Glutamatergic neuron (in vitro differentiated cells): ENCODE measurements at regions not wholly inside any gene's neighbourhood (a gene's known extent, or its start where the extent isn't known, plus 50 kb on each side); places are given as distances from the start of the nearest gene placed in this dataset.
"Not testable (repeated sequence)": the region's sequence is repeated elsewhere in the genome, so short reads cannot be mapped to it uniquely, and the experiment has no call there.

Experiments used
- DNase-seq: peaks from one replicate; pipeline ENCODE4 v3.0.0; 2022
- H3K27ac Mint-ChIP-seq: one replicate; pipeline ENCODE4 v1.8.0; 2020; ENCODE audit warnings: mild to moderate bottlenecking, mixed read lengths, inconsistent platforms; ENCODE audit not compliant: unreplicated experiment
- H3K27me3 Mint-ChIP-seq: one replicate; pipeline ENCODE4 v1.8.0; 2020; ENCODE audit warnings: mild to moderate bottlenecking, moderate library complexity, mixed read lengths, inconsistent platforms; ENCODE audit not compliant: unreplicated experiment
- H3K36me3 Mint-ChIP-seq: one replicate; pipeline ENCODE4 v1.8.0; 2020; ENCODE audit warnings: mild to moderate bottlenecking, mixed read lengths, inconsistent platforms; ENCODE audit not compliant: unreplicated experiment
- H3K4me1 Mint-ChIP-seq: one replicate; pipeline ENCODE4 v1.8.0; 2020; ENCODE audit warnings: mild to moderate bottlenecking, low read depth, mixed read lengths, inconsistent platforms; ENCODE audit not compliant: unreplicated experiment
- H3K4me3 Mint-ChIP-seq: one replicate; pipeline ENCODE4 v1.8.0; 2020; ENCODE audit warnings: mild to moderate bottlenecking, mixed read lengths, inconsistent platforms; ENCODE audit not compliant: unreplicated experiment
- H3K9me3 Mint-ChIP-seq: one replicate; pipeline ENCODE4 v1.8.0; 2020; ENCODE audit warnings: mild to moderate bottlenecking, moderate library complexity, mixed read lengths, inconsistent platforms; ENCODE audit not compliant: unreplicated experiment
- TF ChIP-seq, protein P1 (sequence below): fragments of 200-600 bp; sonication (generic); IDR thresholded peaks from one replicate; pipeline ENCODE4 v1.5.0; 2021; ENCODE audit not compliant: partially characterized antibody, unreplicated experiment

DNA sequence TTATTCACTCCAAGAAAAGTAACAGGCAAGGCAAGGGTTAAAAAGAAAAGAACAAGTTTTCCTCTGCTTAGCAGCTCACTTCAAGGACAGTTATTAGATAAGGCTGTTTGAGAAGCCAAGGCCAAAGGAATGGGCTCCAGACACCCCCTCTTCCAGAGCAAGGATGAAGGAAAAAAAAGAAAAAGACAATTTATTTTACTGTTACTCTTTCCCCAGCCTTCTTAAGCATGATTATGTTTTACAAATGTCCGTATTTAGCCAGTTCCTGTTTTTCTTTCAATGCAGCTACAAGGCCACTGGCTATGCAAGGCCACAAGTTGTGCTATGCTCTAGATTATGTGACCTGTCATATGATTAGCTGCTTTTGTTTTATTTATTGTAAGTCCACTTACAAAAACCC lies 106.5 kb upstream of the SIMC1 start:
- no peaks in the 10 kb centered on the region for H3K36me3 Mint-ChIP-seq
- H3K4me1 Mint-ChIP-seq = no peaks in the 10 kb centered on the region
- H3K27me3 Mint-ChIP-seq = peaks cover 9% of the 10 kb centered on the region
- TF ChIP-seq, protein P1, sequence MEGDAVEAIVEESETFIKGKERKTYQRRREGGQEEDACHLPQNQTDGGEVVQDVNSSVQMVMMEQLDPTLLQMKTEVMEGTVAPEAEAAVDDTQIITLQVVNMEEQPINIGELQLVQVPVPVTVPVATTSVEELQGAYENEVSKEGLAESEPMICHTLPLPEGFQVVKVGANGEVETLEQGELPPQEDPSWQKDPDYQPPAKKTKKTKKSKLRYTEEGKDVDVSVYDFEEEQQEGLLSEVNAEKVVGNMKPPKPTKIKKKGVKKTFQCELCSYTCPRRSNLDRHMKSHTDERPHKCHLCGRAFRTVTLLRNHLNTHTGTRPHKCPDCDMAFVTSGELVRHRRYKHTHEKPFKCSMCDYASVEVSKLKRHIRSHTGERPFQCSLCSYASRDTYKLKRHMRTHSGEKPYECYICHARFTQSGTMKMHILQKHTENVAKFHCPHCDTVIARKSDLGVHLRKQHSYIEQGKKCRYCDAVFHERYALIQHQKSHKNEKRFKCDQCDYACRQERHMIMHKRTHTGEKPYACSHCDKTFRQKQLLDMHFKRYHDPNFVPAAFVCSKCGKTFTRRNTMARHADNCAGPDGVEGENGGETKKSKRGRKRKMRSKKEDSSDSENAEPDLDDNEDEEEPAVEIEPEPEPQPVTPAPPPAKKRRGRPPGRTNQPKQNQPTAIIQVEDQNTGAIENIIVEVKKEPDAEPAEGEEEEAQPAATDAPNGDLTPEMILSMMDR = no peak
- no peak overlapping the region for H3K4me3 Mint-ChIP-seq
- no peak for DNase-seq
- no peak overlapping the region for H3K27ac Mint-ChIP-seq
- no peaks in the 10 kb centered on the region for H3K9me3 Mint-ChIP-seq

DNA sequence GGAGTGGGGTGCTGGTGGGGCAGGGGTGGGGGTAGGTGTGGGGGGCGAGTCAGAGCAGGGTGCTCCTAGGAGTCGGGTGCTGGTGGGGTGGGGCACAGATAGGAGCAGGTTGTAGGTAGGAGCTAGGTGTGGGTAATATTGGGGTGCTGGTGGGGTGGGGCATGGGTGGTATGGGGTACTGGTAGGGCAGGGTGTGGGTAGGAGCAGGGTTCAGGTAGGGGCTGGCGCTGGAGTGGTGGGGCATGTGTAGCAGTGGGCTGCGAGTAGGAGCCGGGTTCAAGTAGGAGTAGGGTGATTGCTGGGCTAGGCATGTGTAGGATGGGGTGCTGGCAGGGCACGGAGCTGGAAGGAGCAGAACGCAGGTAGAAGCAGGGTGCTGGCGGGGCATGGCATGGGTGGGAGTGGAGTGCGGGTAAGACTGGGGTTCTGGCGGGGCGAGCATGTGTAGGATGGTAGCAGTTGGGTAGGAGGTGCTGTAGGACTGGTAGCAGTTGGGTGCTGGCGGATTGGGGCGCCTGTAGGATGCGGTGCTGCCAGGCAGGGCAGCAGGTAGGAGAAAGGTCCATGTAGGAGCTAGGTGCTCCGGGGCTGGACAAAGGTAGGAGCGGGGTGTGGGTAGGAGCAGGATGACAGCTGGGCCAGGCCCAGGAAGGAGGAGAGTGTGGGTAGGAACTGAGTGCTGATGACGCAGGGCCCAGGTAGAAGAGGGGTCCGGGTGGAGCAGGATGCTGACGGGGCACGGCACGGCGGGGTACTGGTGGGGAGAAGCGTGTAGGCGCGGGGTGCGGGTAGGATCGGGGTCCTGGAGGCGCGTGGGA lies 105.5 kb upstream of the SIMC1 start:
- Mint-ChIP-seq H3K36me3 (no peaks in the 10 kb centered on the region), H3K9me3 (no peaks in the 10 kb centered on the region), H3K27ac (no peak overlapping the region), H3K27me3 (peaks cover 9% of the 10 kb centered on the region), H3K4me1 (no peaks in the 10 kb centered on the region), H3K4me3 (peak overlapping the region; percentile 63)
- no peak for DNase-seq
- TF ChIP-seq, protein P1 = no peak

DNA sequence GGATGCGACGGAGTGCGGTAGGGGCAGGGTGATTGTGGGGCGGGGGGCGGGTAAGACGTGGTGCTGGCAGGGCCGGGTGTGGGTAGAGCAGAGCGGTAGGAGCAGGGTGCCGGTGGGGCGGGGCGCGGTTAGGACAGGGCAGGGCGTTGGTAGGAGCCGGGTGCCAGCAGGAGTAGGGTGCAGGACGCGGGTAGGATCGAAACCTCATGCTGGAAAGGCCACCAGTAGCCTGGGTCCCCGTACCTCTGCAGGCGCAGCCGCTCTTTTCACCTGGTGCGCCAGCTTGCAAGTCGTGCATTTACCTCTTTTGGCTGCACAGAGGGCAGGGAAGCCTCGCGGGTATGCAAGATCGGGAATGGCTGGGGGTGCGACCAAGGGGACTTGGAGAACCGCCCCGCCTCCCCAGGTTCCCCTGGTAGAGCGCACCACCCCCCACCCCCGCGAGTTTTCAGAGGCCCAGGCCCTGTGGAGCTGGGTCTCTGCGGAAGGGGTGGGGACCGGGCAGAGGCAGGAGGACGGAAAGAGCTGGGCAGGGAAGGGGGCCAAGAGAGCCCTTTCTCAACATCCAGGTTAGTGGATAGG lies 104.8 kb upstream of the SIMC1 start:
- H3K36me3 Mint-ChIP-seq = no peaks in the 10 kb centered on the region
- no peak for DNase-seq
- H3K27ac Mint-ChIP-seq = no peak overlapping the region
- peak overlapping the region; percentile 63 for H3K4me3 Mint-ChIP-seq
- TF ChIP-seq, protein P1 = no peak
- H3K27me3 Mint-ChIP-seq = peaks cover 9% of the 10 kb centered on the region
- H3K4me1 Mint-ChIP-seq = no peaks in the 10 kb centered on the region
- no peaks in the 10 kb centered on the region for H3K9me3 Mint-ChIP-seq

DNA sequence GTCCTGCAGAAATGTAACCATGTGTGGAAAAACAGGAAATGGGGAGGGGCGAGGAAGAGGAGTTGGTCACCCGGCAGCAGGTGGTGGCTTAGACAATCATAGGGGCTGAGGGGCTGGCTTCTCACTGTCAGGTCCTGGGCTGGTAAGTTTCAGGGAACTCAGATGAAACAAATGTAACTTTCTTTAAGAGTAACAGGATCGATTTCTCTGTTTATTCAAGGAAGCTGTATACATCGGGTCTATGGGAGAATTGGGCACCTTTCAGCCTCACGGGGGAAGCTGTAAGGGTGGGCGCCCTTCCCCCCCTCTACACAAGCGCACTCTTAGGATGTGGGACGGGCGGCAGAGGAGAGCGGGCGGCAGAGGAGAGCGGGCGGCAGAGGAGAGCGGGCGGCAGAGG lies 104.3 kb upstream of the SIMC1 start:
- Mint-ChIP-seq H3K9me3 (no peaks in the 10 kb centered on the region), H3K4me1 (no peaks in the 10 kb centered on the region), H3K27me3 (peaks cover 9% of the 10 kb centered on the region), H3K36me3 (no peaks in the 10 kb centered on the region), H3K27ac (no peak overlapping the region), H3K4me3 (no peak overlapping the region)
- no peak for DNase-seq
- TF ChIP-seq, protein P1 = no peak

DNA sequence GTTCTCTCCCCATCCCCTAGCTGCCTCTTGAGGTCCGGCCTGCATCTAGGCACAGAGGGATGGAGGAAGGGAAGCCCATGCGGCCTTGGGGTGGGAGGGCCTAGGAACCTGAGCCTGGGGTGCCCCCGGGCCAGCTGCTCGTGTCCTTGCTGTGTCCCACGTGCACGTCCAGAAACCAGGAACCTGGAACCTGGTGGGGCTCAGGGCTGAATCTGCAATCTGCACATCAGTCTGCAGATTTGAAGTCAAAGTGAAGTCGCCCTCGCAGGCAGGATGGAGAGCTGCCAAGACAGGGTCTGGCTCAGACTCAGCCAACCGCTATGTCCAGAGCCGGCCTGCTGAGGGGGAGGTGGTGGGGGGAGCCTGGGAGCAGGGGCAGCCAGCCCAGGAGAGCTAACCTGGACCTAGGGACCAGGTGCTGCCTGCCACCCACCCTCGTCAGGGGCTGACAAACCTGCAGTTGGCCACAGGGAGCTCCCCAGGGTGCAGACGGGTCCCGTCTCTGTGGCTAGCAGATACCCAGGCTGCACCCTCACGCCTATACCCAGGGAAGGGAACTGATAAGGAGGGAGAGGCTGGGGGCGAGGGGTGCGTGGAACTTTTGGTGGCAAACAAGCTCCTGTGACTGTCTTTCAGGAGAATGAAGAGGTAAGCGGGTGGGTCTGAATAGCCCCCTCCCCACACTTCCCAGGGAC lies 103.5 kb upstream of the SIMC1 start:
- H3K27ac Mint-ChIP-seq = no peak overlapping the region
- no peak for DNase-seq
- H3K4me1 Mint-ChIP-seq = no peaks in the 10 kb centered on the region
- H3K9me3 Mint-ChIP-seq = no peaks in the 10 kb centered on the region
- H3K27me3 Mint-ChIP-seq = peaks cover 9% of the 10 kb centered on the region
- H3K4me3 Mint-ChIP-seq = no peak overlapping the region
- TF ChIP-seq, protein P1 = no peak
- H3K36me3 Mint-ChIP-seq = no peaks in the 10 kb centered on the region

DNA sequence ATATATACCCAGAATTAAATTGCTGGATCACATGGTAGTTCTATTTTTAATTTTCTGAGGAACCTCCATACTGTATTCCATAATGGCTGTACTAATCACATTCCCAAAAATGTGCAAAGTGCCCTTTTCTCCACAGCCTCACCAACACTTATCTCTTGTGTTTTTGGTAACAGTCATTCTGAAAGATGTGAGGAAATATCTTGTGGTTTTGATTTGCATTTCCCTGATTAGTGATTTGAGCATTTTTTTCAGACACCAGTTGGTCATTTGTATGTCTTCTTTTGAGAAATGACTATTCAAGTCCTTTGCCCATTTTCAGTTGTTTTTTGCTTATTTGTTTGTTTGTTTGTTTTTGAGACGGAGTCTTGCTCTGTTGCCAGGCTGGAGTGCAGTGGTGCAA lies 98.1 kb upstream of the SIMC1 start:
- not testable (repeated sequence) for H3K4me3 Mint-ChIP-seq, DNase-seq, H3K36me3 Mint-ChIP-seq, H3K27ac Mint-ChIP-seq, H3K27me3 Mint-ChIP-seq, H3K4me1 Mint-ChIP-seq, H3K9me3 Mint-ChIP-seq
